GM23338 (cell line): ENCODE measurements at regions not wholly inside any gene's neighbourhood (a gene's known extent, or its start where the extent isn't known, plus 50 kb on each side); places are given as distances from the start of the nearest gene placed in this dataset.

Experiments used
- CREB1 ChIP-seq: fragments of 250-450 bp; sonication (Bioruptor Pico); IDR thresholded peaks from 2 replicates; pipeline ENCODE4 v1.5.0; 2020; ENCODE audit warnings: low read depth, mild to moderate bottlenecking, moderate library complexity
- EZH2 ChIP-seq: fragments of 200-600 bp; sonication (generic); IDR thresholded peaks from one replicate; pipeline ENCODE4 v1.8.0; 2017; ENCODE audit warnings: antibody characterized with exemption, mild to moderate bottlenecking, low read depth; ENCODE audit not compliant: unreplicated experiment
- POLR2AphosphoS5 ChIP-seq: IDR thresholded peaks from 2 replicates; pipeline ENCODE4 v1.6.1; 2016; ENCODE audit warnings: antibody characterized with exemption, low read depth
- TF ChIP-seq, protein P1 (sequence below), 2 experiments: fragments of 200-600 bp in 1 of 2; sonication (generic) in 1 of 2; conservative IDR thresholded peaks; 2 replicates each; pipeline versions ENCODE4 v1.5.1 to v1.6.1; 2016 to 2017; ENCODE audit warnings: antibody characterized with exemption in 2 of 2, low read depth in 2 of 2, mild to moderate bottlenecking in 2 of 2, moderate library complexity in 1 of 2

DNA sequence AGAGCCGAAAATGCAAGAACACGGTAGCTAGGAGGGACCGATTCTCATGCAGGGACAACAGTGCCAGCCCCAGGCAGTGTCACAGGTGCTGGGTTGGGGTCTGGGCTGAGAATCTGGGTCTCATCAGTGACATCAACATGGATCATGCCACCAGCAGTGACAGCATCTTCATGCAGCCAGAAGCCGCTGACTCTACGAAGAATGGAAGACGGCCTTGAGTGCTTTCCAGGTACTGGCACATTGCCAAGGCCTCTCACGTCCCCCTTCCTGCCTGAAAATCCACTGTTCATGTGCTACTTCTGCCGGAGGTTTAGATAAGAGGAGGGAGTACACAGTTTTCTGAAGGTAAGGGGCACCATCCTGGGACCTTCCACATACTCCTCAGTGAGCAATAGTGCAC, 141.1 kb upstream of the FOXQ1 start:
- no peak for TF ChIP-seq POLR2AphosphoS5
- TF ChIP-seq, protein P1, sequence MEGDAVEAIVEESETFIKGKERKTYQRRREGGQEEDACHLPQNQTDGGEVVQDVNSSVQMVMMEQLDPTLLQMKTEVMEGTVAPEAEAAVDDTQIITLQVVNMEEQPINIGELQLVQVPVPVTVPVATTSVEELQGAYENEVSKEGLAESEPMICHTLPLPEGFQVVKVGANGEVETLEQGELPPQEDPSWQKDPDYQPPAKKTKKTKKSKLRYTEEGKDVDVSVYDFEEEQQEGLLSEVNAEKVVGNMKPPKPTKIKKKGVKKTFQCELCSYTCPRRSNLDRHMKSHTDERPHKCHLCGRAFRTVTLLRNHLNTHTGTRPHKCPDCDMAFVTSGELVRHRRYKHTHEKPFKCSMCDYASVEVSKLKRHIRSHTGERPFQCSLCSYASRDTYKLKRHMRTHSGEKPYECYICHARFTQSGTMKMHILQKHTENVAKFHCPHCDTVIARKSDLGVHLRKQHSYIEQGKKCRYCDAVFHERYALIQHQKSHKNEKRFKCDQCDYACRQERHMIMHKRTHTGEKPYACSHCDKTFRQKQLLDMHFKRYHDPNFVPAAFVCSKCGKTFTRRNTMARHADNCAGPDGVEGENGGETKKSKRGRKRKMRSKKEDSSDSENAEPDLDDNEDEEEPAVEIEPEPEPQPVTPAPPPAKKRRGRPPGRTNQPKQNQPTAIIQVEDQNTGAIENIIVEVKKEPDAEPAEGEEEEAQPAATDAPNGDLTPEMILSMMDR (conservative IDR thresholded peaks at IDR 0.05; ENCODE audit: low read depth in 2 of 2) = no peak
- TF ChIP-seq CREB1 (CRISPR knock-in tag) = no peak
- no peak for TF ChIP-seq EZH2
